Thyroid gland (tissue), 4 donors: ENCODE measurements at regions not wholly inside any gene's neighbourhood (a gene's known extent, or its start where the extent isn't known, plus 50 kb on each side); places are given as distances from the start of the nearest gene placed in this dataset.

ENCODE experiments used
- POLR2A ChIP-seq, 2 donors: fragments of 450-650 bp; IDR thresholded peaks; one replicate each; pipeline ENCODE4 v1.6.1; 2017; ENCODE audit warnings: antibody characterized with exemption in 2 of 2, mild to moderate bottlenecking in 2 of 2, moderate library complexity in 1 of 2
- TF ChIP-seq, protein P1 (sequence below), 6 experiments: fragments of 200-600 bp in 3 of 6; fragments of 450-650 bp in 3 of 6; sonication (generic) in 3 of 6; IDR thresholded peaks; one replicate each; pipeline ENCODE4 v1.5.1; 2016 to 2019; ENCODE audit warnings: antibody characterized with exemption in 6 of 6, mild to moderate bottlenecking in 2 of 6, inconsistent platforms in 1 of 6, moderate library complexity in 1 of 6

DNA sequence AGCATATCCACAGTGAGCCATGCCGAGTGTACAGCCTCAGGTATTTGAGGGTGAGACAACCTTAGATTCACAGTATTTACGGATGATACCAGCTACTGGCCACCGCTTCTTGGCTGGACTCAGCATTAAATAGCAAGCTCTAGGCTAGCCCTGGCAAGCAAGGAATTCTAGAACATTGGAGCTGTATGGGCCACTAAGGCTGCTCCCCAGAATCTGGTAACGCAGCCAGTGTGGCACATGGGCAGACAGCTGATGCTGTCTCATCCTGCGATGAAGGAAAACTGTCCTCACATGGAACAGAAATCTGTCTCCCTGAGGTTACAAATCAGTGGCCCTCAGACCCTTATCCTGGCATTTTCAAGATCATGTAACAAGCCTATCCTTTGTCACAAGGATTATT is 57.6 kb upstream of the RGMA start:
- TF ChIP-seq, protein P1, sequence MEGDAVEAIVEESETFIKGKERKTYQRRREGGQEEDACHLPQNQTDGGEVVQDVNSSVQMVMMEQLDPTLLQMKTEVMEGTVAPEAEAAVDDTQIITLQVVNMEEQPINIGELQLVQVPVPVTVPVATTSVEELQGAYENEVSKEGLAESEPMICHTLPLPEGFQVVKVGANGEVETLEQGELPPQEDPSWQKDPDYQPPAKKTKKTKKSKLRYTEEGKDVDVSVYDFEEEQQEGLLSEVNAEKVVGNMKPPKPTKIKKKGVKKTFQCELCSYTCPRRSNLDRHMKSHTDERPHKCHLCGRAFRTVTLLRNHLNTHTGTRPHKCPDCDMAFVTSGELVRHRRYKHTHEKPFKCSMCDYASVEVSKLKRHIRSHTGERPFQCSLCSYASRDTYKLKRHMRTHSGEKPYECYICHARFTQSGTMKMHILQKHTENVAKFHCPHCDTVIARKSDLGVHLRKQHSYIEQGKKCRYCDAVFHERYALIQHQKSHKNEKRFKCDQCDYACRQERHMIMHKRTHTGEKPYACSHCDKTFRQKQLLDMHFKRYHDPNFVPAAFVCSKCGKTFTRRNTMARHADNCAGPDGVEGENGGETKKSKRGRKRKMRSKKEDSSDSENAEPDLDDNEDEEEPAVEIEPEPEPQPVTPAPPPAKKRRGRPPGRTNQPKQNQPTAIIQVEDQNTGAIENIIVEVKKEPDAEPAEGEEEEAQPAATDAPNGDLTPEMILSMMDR (IDR thresholded peaks at IDR 0.05): no peak
- no peak for TF ChIP-seq POLR2A (IDR thresholded peaks at IDR 0.05)
